IMR-90 (cell line): ENCODE measurements at regions not wholly inside any gene's neighbourhood (a gene's known extent, or its start where the extent isn't known, plus 50 kb on each side); places are given as distances from the start of the nearest gene placed in this dataset.

Experiments
- MAFK ChIP-seq: IDR thresholded peaks from 2 replicates; pipeline ENCODE4 v1.6.1; 2012; ENCODE audit warnings: low read depth, low read length, improper control_type of control experiment
- MAZ ChIP-seq: IDR thresholded peaks from 2 replicates; pipeline ENCODE4 v1.6.1; 2012; ENCODE audit warnings: low read depth, mild to moderate bottlenecking, low read length, improper control_type of control experiment, moderate library complexity, borderline replicate concordance
- MXI1 ChIP-seq: IDR thresholded peaks from 2 replicates; pipeline ENCODE4 v1.6.1; 2012; ENCODE audit warnings: low read depth, mild to moderate bottlenecking, low read length, moderate library complexity, borderline replicate concordance
- NFE2L2 ChIP-seq: fragments of 150-350 bp; IDR thresholded peaks from 2 replicates; pipeline ENCODE4 v1.6.1; 2016; ENCODE audit warnings: low read depth, mild to moderate bottlenecking, low read length
- POLR2A ChIP-seq: IDR thresholded peaks from 2 replicates; pipeline ENCODE4 v1.6.1; 2012; ENCODE audit warnings: mild to moderate bottlenecking, low read depth, low read length
- RAD21 ChIP-seq: IDR thresholded peaks from 2 replicates; pipeline ENCODE4 v1.6.1; 2012; ENCODE audit warnings: low read length, improper control_type of control experiment
- RCOR1 ChIP-seq: IDR thresholded peaks from 2 replicates; pipeline ENCODE4 v1.6.1; 2012; ENCODE audit warnings: mild to moderate bottlenecking, low read length, improper control_type of control experiment; ENCODE audit not compliant: insufficient replicate concordance
- RFX5 ChIP-seq: IDR thresholded peaks from 2 replicates; pipeline ENCODE4 v1.8.0; 2012; ENCODE audit warnings: low read depth, mild to moderate bottlenecking, low read length, moderate library complexity
- SMC3 ChIP-seq: fragments of 150-350 bp; IDR thresholded peaks from 2 replicates; pipeline ENCODE4 v1.6.1; 2016; ENCODE audit warnings: low read depth, mild to moderate bottlenecking, antibody characterized with exemption, low read length, moderate library complexity
- TF ChIP-seq, protein P1 (sequence below): conservative IDR thresholded peaks from 2 replicates; pipeline ENCODE4 v1.5.1; 2012; ENCODE audit warnings: mild to moderate bottlenecking, low read depth, low read length, improper control_type of control experiment
- TF ChIP-seq, protein P2 (sequence below): fragments of 150-350 bp; IDR thresholded peaks from 2 replicates; pipeline ENCODE4 v1.6.1; 2017; ENCODE audit warnings: mild to moderate bottlenecking, antibody characterized with exemption, low read length, low read depth
- TF ChIP-seq, protein P3 (sequence below): fragments of 150-350 bp; IDR thresholded peaks from 2 replicates; pipeline ENCODE4 v1.6.1; 2016; ENCODE audit warnings: low read depth, mild to moderate bottlenecking, low read length, moderate library complexity, borderline replicate concordance

DNA sequence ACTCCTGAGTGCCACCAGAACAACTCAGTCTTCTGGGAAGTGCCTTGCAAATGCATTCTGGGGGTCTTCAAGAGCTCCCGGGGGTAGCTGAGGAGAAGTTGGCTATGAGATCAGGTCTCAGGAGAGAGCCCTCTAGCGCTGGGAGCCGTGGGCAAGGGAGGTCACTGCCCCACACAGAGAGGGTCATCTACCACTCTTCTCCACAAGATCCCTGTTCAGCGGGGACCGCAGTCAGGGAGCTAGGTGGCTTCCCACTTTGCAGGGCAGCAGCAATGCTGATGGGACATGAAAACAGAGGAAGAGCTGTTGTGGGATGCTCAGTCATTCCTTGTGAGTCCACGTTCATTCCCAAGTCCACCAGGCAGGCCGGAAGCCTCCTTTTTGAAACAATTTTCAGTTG, 66.6 kb downstream of the ACKR3 start:
- no peak for TF ChIP-seq MXI1
- TF ChIP-seq POLR2A: no peak
- no peak for TF ChIP-seq RFX5
- TF ChIP-seq, protein P1, sequence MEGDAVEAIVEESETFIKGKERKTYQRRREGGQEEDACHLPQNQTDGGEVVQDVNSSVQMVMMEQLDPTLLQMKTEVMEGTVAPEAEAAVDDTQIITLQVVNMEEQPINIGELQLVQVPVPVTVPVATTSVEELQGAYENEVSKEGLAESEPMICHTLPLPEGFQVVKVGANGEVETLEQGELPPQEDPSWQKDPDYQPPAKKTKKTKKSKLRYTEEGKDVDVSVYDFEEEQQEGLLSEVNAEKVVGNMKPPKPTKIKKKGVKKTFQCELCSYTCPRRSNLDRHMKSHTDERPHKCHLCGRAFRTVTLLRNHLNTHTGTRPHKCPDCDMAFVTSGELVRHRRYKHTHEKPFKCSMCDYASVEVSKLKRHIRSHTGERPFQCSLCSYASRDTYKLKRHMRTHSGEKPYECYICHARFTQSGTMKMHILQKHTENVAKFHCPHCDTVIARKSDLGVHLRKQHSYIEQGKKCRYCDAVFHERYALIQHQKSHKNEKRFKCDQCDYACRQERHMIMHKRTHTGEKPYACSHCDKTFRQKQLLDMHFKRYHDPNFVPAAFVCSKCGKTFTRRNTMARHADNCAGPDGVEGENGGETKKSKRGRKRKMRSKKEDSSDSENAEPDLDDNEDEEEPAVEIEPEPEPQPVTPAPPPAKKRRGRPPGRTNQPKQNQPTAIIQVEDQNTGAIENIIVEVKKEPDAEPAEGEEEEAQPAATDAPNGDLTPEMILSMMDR: no peak
- TF ChIP-seq MAZ: no peak
- no peak for TF ChIP-seq RAD21
- TF ChIP-seq, protein P2, sequence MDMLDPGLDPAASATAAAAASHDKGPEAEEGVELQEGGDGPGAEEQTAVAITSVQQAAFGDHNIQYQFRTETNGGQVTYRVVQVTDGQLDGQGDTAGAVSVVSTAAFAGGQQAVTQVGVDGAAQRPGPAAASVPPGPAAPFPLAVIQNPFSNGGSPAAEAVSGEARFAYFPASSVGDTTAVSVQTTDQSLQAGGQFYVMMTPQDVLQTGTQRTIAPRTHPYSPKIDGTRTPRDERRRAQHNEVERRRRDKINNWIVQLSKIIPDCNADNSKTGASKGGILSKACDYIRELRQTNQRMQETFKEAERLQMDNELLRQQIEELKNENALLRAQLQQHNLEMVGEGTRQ: no peak
- no peak for TF ChIP-seq RCOR1
- no peak for TF ChIP-seq SMC3
- no peak for TF ChIP-seq NFE2L2
- TF ChIP-seq, protein P3, sequence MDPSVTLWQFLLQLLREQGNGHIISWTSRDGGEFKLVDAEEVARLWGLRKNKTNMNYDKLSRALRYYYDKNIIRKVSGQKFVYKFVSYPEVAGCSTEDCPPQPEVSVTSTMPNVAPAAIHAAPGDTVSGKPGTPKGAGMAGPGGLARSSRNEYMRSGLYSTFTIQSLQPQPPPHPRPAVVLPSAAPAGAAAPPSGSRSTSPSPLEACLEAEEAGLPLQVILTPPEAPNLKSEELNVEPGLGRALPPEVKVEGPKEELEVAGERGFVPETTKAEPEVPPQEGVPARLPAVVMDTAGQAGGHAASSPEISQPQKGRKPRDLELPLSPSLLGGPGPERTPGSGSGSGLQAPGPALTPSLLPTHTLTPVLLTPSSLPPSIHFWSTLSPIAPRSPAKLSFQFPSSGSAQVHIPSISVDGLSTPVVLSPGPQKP: no peak
- no peak for TF ChIP-seq MAFK
